Smooth muscle cell (in vitro differentiated cells): ENCODE measurements at regions not wholly inside any gene's neighbourhood (a gene's known extent, or its start where the extent isn't known, plus 50 kb on each side); places are given as distances from the start of the nearest gene placed in this dataset.

ENCODE experiments used
- DNase-seq: peaks from one replicate; lab custom pipeline; 2025; ENCODE audit not compliant: unreplicated experiment; lab: John Stamatoyannopoulos, UW
- H2AFZ ChIP-seq: fragments of 200-600 bp; sonication (generic); 2 replicates; pipeline ENCODE4 v1.6.0; 2016; ENCODE audit warnings: antibody characterized with exemption, low read depth, mild to moderate bottlenecking
- H3F3A ChIP-seq: fragments of 200-600 bp; sonication (generic); 2 replicates; pipeline ENCODE4 v1.6.0; 2017; ENCODE audit warnings: antibody characterized with exemption, low read depth
- H3K27ac ChIP-seq: fragments of 200-600 bp; sonication (generic); 2 replicates; pipeline ENCODE4 v1.5.1; 2016; ENCODE audit warnings: low read depth, mild to moderate bottlenecking
- H3K27me3 ChIP-seq: fragments of 200-600 bp; sonication (generic); 2 replicates; pipeline ENCODE4 v1.6.1; 2016; ENCODE audit warnings: low read depth, mild to moderate bottlenecking
- H3K36me3 ChIP-seq: fragments of 200-600 bp; sonication (generic); 2 replicates; pipeline ENCODE4 v1.5.1; 2016; ENCODE audit warnings: low read depth
- H3K4me1 ChIP-seq: fragments of 200-600 bp; sonication (generic); 2 replicates; pipeline ENCODE4 v1.5.1; 2016; ENCODE audit warnings: low read depth
- H3K4me2 ChIP-seq: fragments of 200-600 bp; sonication (generic); 2 replicates; pipeline ENCODE4 v1.6.0; 2016; ENCODE audit warnings: mild to moderate bottlenecking
- H3K4me3 ChIP-seq: fragments of 200-600 bp; sonication (generic); 2 replicates; pipeline ENCODE4 v1.5.1; 2016; ENCODE audit warnings: mild to moderate bottlenecking
- H3K79me2 ChIP-seq: fragments of 200-600 bp; sonication (generic); 2 replicates; pipeline ENCODE4 v1.6.0; 2016; ENCODE audit warnings: low read depth, mild to moderate bottlenecking
- H3K9ac ChIP-seq: fragments of 200-600 bp; sonication (generic); 2 replicates; pipeline ENCODE4 v1.6.0; 2016; ENCODE audit warnings: low read depth
- H3K9me3 ChIP-seq: fragments of 200-600 bp; sonication (generic); replicated peaks from 2 replicates; pipeline ENCODE4 v1.5.1; 2016; ENCODE audit warnings: low read depth
- H4K20me1 ChIP-seq: fragments of 200-600 bp; sonication (generic); 2 replicates; pipeline ENCODE4 v1.6.0; 2016; ENCODE audit warnings: low read depth
- WGBS: methylation state at CpG from one replicate; pipeline ENCODE4 v1.1.7; 2016; ENCODE audit warnings: low lambda C conversion rate; 5-methylcytosine and 5-hydroxymethylcytosine counted together
- TF ChIP-seq, protein P1 (sequence below): fragments of 200-600 bp; sonication (generic); IDR thresholded peaks from 2 replicates; pipeline ENCODE4 v1.5.1; 2017; ENCODE audit warnings: borderline replicate concordance, mild to moderate bottlenecking, antibody characterized with exemption; ENCODE audit not compliant: insufficient read depth, poor library complexity, severe bottlenecking

DNA sequence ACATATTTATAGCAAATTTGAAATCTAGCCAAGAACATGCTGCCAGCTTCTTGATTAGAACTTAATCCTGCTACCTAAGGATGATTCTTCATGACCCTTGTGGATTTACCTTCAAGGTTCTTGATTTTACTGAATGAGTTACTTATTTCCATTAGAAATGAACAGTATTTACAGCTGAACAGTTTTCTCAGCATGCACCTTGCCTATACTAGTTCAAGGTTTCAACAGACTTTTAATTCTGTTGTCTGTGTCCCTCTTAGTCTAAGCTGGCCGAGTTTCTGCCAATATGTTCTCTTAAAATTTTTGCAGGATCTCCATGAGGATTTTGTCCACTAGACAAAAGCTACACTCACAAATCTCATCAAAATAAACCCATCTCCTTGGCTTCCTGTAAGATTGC lies 188.8 kb upstream of the ST8SIA4 start:
- no peaks in the 10 kb centered on the region for H3K36me3 ChIP-seq
- H4K20me1 ChIP-seq: no peaks in the 10 kb centered on the region
- H3K4me2 ChIP-seq: no peak overlapping the region
- no peak overlapping the region for H3K9ac ChIP-seq
- H3F3A ChIP-seq: no peaks in the 10 kb centered on the region
- H3K4me1 ChIP-seq: no peaks in the 10 kb centered on the region
- H2AFZ ChIP-seq: no peak overlapping the region
- TF ChIP-seq, protein P1, sequence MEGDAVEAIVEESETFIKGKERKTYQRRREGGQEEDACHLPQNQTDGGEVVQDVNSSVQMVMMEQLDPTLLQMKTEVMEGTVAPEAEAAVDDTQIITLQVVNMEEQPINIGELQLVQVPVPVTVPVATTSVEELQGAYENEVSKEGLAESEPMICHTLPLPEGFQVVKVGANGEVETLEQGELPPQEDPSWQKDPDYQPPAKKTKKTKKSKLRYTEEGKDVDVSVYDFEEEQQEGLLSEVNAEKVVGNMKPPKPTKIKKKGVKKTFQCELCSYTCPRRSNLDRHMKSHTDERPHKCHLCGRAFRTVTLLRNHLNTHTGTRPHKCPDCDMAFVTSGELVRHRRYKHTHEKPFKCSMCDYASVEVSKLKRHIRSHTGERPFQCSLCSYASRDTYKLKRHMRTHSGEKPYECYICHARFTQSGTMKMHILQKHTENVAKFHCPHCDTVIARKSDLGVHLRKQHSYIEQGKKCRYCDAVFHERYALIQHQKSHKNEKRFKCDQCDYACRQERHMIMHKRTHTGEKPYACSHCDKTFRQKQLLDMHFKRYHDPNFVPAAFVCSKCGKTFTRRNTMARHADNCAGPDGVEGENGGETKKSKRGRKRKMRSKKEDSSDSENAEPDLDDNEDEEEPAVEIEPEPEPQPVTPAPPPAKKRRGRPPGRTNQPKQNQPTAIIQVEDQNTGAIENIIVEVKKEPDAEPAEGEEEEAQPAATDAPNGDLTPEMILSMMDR: no peak
- no peak overlapping the region for H3K27ac ChIP-seq
- DNase-seq: no peak
- H3K79me2 ChIP-seq: no peaks in the 10 kb centered on the region
- H3K4me3 ChIP-seq: no peak overlapping the region
- 83% methylated on average over 1 of the region's 1 CpG for WGBS
- H3K27me3 ChIP-seq: no peaks in the 10 kb centered on the region
- H3K9me3 ChIP-seq: no peaks in the 10 kb centered on the region

DNA sequence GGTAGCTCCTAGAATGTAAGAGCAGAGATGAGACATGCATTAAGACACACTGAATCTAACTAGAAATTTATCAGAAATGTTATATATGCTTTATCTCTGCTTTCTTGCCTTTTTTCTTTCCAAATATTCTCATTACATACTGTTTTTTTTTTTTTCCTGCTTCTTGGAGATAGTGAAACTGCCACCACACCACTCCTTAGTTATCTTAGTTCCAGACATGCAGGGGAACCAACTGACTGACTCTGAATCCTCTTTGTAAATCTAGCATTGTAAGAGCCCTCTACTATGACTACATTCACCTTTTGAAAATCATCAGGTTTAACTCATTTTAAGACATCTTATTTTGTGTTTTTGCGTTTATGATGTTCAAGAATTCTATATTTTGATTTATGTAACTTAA lies 181.3 kb upstream of the ST8SIA4 start:
- 76% methylated on average over 1 of the region's 1 CpG for WGBS
- H3K79me2 ChIP-seq: no peaks in the 10 kb centered on the region
- no peak overlapping the region for H3K27ac ChIP-seq
- TF ChIP-seq, protein P1: no peak
- no peaks in the 10 kb centered on the region for H3K9me3 ChIP-seq
- H3K27me3 ChIP-seq: no peaks in the 10 kb centered on the region
- H2AFZ ChIP-seq: no peak overlapping the region
- no peak for DNase-seq
- no peak overlapping the region for H3K4me3 ChIP-seq
- H3K36me3 ChIP-seq: no peaks in the 10 kb centered on the region
- H3K4me1 ChIP-seq: no peaks in the 10 kb centered on the region
- H3F3A ChIP-seq: no peaks in the 10 kb centered on the region
- H4K20me1 ChIP-seq: no peaks in the 10 kb centered on the region
- H3K9ac ChIP-seq: no peak overlapping the region
- H3K4me2 ChIP-seq: no peak overlapping the region

DNA sequence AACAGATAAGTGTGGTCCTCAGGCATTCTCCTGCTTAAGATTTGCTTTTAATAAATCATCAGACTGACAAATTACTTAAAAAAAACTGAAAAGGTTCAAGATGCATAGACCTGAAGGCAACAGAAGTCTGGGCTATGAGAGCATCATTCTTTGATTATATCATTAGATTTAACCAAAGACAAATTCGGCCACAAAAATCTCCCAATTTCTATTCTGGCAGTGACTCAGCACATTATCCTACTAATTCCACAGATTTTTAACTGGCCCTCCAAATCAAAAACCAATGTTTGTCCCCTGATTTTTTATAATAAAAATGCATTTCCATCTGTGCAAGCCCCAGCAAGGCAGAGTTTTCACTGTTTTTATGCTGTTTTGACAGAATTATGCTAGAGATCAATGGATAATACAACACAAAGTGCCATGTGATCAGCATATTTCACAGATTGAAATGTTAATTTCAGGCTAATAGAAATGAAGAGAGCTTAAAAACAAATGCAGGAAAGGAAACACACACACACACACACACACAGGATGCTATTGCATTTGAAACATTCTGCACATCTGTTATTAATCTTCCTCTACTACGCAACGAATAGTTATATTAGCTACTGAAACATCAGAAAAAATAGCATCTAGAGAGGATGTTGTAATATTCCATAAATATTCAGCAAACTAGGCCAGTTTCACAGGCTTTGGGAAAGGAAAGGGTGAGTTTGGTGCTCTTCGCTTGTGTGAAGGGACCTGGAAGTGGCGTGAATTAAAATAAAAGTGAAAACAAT lies 177.6 kb upstream of the ST8SIA4 start:
- H3K27ac ChIP-seq: no peak overlapping the region
- no peaks in the 10 kb centered on the region for H4K20me1 ChIP-seq
- H3K4me3 ChIP-seq: no peak overlapping the region
- H3F3A ChIP-seq: no peaks in the 10 kb centered on the region
- no peaks in the 10 kb centered on the region for H3K27me3 ChIP-seq
- TF ChIP-seq, protein P1: no peak
- H3K36me3 ChIP-seq: no peaks in the 10 kb centered on the region
- no peaks in the 10 kb centered on the region for H3K4me1 ChIP-seq
- DNase-seq: no peak
- H3K4me2 ChIP-seq: no peak overlapping the region
- WGBS: 77% methylated on average over 5 of the region's 5 CpGs
- no peaks in the 10 kb centered on the region for H3K79me2 ChIP-seq
- no peaks in the 10 kb centered on the region for H3K9me3 ChIP-seq
- no peak overlapping the region for H2AFZ ChIP-seq
- H3K9ac ChIP-seq: no peak overlapping the region

DNA sequence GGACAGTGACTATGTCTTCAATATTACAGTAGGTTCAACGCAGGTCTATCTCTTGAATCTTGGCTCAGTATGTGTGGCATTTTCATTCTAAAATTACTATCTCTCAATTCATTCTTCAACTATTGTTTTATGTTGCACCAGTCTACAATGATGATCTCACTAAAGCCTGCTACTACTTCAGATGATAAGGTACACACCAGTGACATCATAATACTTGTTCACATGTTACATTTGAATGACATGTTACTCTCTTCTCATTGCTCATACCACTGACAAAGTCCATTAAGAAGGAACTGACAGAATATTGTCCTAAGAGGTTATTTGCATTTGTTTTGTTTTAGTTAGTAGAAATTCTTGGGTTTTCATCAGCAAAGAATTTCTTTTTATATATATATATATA lies 165.2 kb upstream of the ST8SIA4 start:
- WGBS: 95% methylated on average over 1 of the region's 1 CpG
- Histone ChIP-seq H3F3A (no peaks in the 10 kb centered on the region), H3K27ac (no peak overlapping the region), H2AFZ (no peak overlapping the region), H4K20me1 (no peaks in the 10 kb centered on the region), H3K27me3 (peaks cover 18% of the 10 kb centered on the region), H3K4me2 (no peak overlapping the region), H3K4me1 (no peaks in the 10 kb centered on the region), H3K36me3 (peaks cover 3% of the 10 kb centered on the region), H3K79me2 (no peaks in the 10 kb centered on the region), H3K9ac (no peak overlapping the region), H3K4me3 (no peak overlapping the region), H3K9me3 (peaks cover 5% of the 10 kb centered on the region)
- TF ChIP-seq, protein P1: no peak
- no peak for DNase-seq
